ENCODE measurements at regions not wholly inside any gene's neighbourhood (a gene's known extent, or its start where the extent isn't known, plus 50 kb on each side); places are given as distances from the start of the nearest gene placed in this dataset.
"Not testable (repeated sequence)": the region's sequence is repeated elsewhere in the genome, so short reads cannot be mapped to it uniquely, and the experiment has no call there.

GRCh38 chr5:9752670-9753069, 122.5 kb upstream of the TAS2R1 start:
- not testable (repeated sequence) for TF ChIP-seq CTCF (conservative IDR thresholded peaks at IDR 0.05; ENCODE audit: low read length); EZH2phosphoT487 (IDR thresholded peaks at IDR 0.05; ENCODE audit: borderline replicate concordance, low read depth, low read length)
